ENCODE measurements at regions not wholly inside any gene's neighbourhood (a gene's known extent, or its start where the extent isn't known, plus 50 kb on each side); places are given as distances from the start of the nearest gene placed in this dataset.

DNA sequence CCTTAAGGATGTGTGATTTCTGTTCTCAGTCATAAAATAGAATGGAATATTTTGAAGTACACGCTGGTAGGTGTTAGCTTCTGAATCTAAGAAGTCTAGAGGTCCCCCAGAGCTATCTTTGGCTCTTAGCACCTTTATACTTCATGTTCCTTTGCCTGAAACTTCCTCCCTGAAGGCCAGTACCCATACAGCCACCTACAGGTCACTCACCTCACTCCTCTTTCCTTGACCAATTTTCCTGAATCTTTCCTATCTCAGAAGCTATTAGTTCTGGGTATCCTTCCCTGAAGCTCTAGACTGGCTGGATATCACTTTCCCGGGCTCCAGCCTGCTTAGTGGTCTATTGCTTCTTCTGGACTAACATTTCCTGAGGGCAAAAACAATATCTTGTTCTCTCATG is 93.4 kb upstream of the EDNRB start:
- WGBS, 2 donors: 93 to 94% methylated on average over 2 of the region's 2 CpGs
- TF ChIP-seq, protein P1, sequence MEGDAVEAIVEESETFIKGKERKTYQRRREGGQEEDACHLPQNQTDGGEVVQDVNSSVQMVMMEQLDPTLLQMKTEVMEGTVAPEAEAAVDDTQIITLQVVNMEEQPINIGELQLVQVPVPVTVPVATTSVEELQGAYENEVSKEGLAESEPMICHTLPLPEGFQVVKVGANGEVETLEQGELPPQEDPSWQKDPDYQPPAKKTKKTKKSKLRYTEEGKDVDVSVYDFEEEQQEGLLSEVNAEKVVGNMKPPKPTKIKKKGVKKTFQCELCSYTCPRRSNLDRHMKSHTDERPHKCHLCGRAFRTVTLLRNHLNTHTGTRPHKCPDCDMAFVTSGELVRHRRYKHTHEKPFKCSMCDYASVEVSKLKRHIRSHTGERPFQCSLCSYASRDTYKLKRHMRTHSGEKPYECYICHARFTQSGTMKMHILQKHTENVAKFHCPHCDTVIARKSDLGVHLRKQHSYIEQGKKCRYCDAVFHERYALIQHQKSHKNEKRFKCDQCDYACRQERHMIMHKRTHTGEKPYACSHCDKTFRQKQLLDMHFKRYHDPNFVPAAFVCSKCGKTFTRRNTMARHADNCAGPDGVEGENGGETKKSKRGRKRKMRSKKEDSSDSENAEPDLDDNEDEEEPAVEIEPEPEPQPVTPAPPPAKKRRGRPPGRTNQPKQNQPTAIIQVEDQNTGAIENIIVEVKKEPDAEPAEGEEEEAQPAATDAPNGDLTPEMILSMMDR (IDR thresholded peaks at IDR 0.05; ENCODE audit: control extremely low read depth, extremely low read depth): no peak
- Histone ChIP-seq H3K27ac (ENCODE audit: low read depth in 1 of 2, low read length in 1 of 2) (no peak overlapping the region), H3K27me3 (ENCODE audit: control insufficient read depth in 3 of 3, insufficient read depth in 3 of 3, low read length in 2 of 3) (no peaks in the 10 kb centered on the region), H3K9ac (ENCODE audit: insufficient read depth in 1 of 2, low read length in 2 of 2) (no peak overlapping the region), H3K4me3 (no peak overlapping the region), H3K36me3 (ENCODE audit: control insufficient read depth in 4 of 4, insufficient read depth in 4 of 4, low read length in 4 of 4) (no peaks in the 10 kb centered on the region), H3K9me3 (ENCODE audit: control insufficient read depth in 4 of 4, insufficient read depth in 3 of 4, low read length in 3 of 4) (no peaks in the 10 kb centered on the region), H3K4me1 (ENCODE audit: control insufficient read depth in 5 of 5, insufficient read depth in 5 of 5, low read length in 5 of 5) (peaks cover 0 to 8% (median 0%) of the 10 kb centered on the region in 5 donors)
- ATAC-seq (ENCODE audit: insufficient read depth, low FRiP score) (no peak), DNase-seq (no peak)

DNA sequence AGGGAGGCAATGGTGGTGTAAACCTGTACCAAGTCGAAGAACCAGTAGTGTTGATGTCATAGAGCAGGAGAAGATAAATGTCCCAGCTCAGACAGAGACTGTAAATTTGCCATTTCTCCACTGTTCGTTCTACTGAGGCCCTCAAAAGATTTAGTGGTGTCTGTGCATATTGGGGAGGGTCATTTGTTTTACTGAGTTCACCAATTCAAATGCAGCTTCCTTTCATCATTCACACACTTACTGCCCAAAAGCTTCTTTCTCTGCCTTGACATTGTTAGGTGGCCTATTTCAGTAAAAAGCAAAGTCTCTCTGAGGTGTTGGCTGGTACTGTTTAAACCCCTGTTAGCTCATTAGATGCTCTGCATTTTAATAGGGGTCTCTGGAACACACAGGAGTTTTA is 86.2 kb upstream of the EDNRB start:
- no peaks in the 10 kb centered on the region for H3K4me1 ChIP-seq (ENCODE audit: control insufficient read depth in 5 of 5, insufficient read depth in 5 of 5, low read length in 5 of 5)
- no peak overlapping the region for H3K27ac ChIP-seq (ENCODE audit: low read depth in 1 of 2, low read length in 1 of 2)
- H3K27me3 ChIP-seq (ENCODE audit: control insufficient read depth in 3 of 3, insufficient read depth in 3 of 3, low read length in 2 of 3): no peaks in the 10 kb centered on the region
- DNase-seq (no peak), ATAC-seq (ENCODE audit: insufficient read depth, low FRiP score) (no peak)
- 90 to 97% methylated on average over 2 of the region's 2 CpGs for WGBS, 2 donors
- H3K9me3 ChIP-seq (ENCODE audit: control insufficient read depth in 4 of 4, insufficient read depth in 3 of 4, low read length in 3 of 4): peaks cover 0 to 4% (median 0%) of the 10 kb centered on the region in 4 donors
- H3K4me3 ChIP-seq: no peak overlapping the region
- no peak overlapping the region for H3K9ac ChIP-seq (ENCODE audit: insufficient read depth in 1 of 2, low read length in 2 of 2)
- TF ChIP-seq, protein P1 (IDR thresholded peaks at IDR 0.05; ENCODE audit: control extremely low read depth, extremely low read depth): no peak
- no peaks in the 10 kb centered on the region for H3K36me3 ChIP-seq (ENCODE audit: control insufficient read depth in 4 of 4, insufficient read depth in 4 of 4, low read length in 4 of 4)

DNA sequence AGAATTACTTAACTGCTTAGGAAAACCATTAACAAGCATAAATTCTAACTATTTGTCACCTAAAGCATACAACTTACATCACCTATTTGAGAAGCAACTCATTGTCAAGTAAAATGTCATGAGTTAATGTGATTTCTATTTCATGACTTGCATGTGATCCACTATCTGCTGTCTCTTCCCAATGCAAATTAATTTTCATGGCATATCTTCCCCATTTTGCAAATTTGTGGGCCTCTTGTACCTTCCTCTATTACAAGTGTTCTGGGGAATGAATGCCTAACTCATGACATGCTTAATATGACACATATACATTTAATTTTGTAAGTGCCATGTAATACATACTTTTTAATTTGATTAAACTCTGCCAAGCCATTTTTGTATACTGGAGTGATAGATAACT is 81.1 kb upstream of the EDNRB start:
- H3K9ac ChIP-seq (ENCODE audit: insufficient read depth in 1 of 2, low read length in 2 of 2): no peak overlapping the region
- no peak for ATAC-seq (ENCODE audit: insufficient read depth, low FRiP score)
- no peak for DNase-seq
- no peaks in the 10 kb centered on the region for H3K27me3 ChIP-seq (ENCODE audit: control insufficient read depth in 3 of 3, insufficient read depth in 3 of 3, low read length in 2 of 3)
- H3K4me1 ChIP-seq (ENCODE audit: control insufficient read depth in 5 of 5, insufficient read depth in 5 of 5, low read length in 5 of 5): no peaks in the 10 kb centered on the region
- TF ChIP-seq, protein P1 (IDR thresholded peaks at IDR 0.05; ENCODE audit: control extremely low read depth, extremely low read depth): no peak
- H3K4me3 ChIP-seq: no peak overlapping the region
- no peak overlapping the region for H3K27ac ChIP-seq (ENCODE audit: low read depth in 1 of 2, low read length in 1 of 2)
- H3K9me3 ChIP-seq (ENCODE audit: control insufficient read depth in 4 of 4, insufficient read depth in 3 of 4, low read length in 3 of 4): peaks cover 0 to 4% (median 0%) of the 10 kb centered on the region in 4 donors
- H3K36me3 ChIP-seq (ENCODE audit: control insufficient read depth in 4 of 4, insufficient read depth in 4 of 4, low read length in 4 of 4): no peaks in the 10 kb centered on the region

- Histone ChIP-seq H3K4me3 (no peak overlapping the region), H3K27ac (ENCODE audit: low read depth in 1 of 2, low read length in 1 of 2) (no peak overlapping the region), H3K4me1 (ENCODE audit: control insufficient read depth in 5 of 5, insufficient read depth in 5 of 5, low read length in 5 of 5) (peaks cover 0 to 16% (median 0%) of the 10 kb centered on the region in 5 donors), H3K9me3 (ENCODE audit: control insufficient read depth in 4 of 4, insufficient read depth in 3 of 4, low read length in 3 of 4) (no peaks in the 10 kb centered on the region), H3K36me3 (ENCODE audit: control insufficient read depth in 4 of 4, insufficient read depth in 4 of 4, low read length in 4 of 4) (no peaks in the 10 kb centered on the region), H3K27me3 (ENCODE audit: control insufficient read depth in 3 of 3, insufficient read depth in 3 of 3, low read length in 2 of 3) (no peaks in the 10 kb centered on the region), H3K9ac (ENCODE audit: insufficient read depth in 1 of 2, low read length in 2 of 2) (no peak overlapping the region)
- DNase-seq (peak in 1 of 3 donors; percentile 17), ATAC-seq (ENCODE audit: insufficient read depth, low FRiP score) (no peak)
- WGBS, 2 donors: 87 to 90% methylated on average over 3 of the region's 3 CpGs
- TF ChIP-seq, protein P1 (IDR thresholded peaks at IDR 0.05; ENCODE audit: control extremely low read depth, extremely low read depth): no peak
Observed at GRCh38 chr13:77994166-77994565, 75.5 kb upstream of the EDNRB start.
